GM21367 (cell line): ENCODE measurements at regions not wholly inside any gene's neighbourhood (a gene's known extent, or its start where the extent isn't known, plus 50 kb on each side); places are given as distances from the start of the nearest gene placed in this dataset.

Source experiments
- ATAC-seq: cut with Tn5 transposase; IDR thresholded peaks from one replicate; pipeline ENCODE4 v1.9.1; 2021; ENCODE audit not compliant: unreplicated experiment

GRCh38 chr18:11279461-11279860 lies 130.1 kb upstream of the PIEZO2 start:
- ATAC-seq = no peak

GRCh38 chr18:11276678-11277077 lies 127.3 kb upstream of the PIEZO2 start:
- ATAC-seq = no peak

GRCh38 chr18:11274144-11274794 lies 124.9 kb upstream of the PIEZO2 start:
- ATAC-seq = no peak

GRCh38 chr18:11272516-11272915 lies 123.1 kb upstream of the PIEZO2 start:
- no peak for ATAC-seq

- no peak for ATAC-seq
Observed at GRCh38 chr18:11271954-11272353, 122.6 kb upstream of the PIEZO2 start.

- ATAC-seq = no peak
Observed at GRCh38 chr18:11269257-11269656, 119.9 kb upstream of the PIEZO2 start.

GRCh38 chr18:11268741-11269233 lies 119.4 kb upstream of the PIEZO2 start:
- ATAC-seq = no peak

- ATAC-seq = no peak
Observed at GRCh38 chr18:11268153-11268552, 118.8 kb upstream of the PIEZO2 start.

- no peak for ATAC-seq
Observed at GRCh38 chr18:11266781-11267480, 117.6 kb upstream of the PIEZO2 start.

- ATAC-seq = no peak
Observed at GRCh38 chr18:11261486-11261885, 112.1 kb upstream of the PIEZO2 start.

- no peak for ATAC-seq
Observed at GRCh38 chr18:11260961-11261461, 111.6 kb upstream of the PIEZO2 start.

- no peak for ATAC-seq
Observed at GRCh38 chr18:11259469-11260150, 110.2 kb upstream of the PIEZO2 start.

GRCh38 chr18:11258039-11258610 lies 108.8 kb upstream of the PIEZO2 start:
- no peak for ATAC-seq

- no peak for ATAC-seq
Observed at GRCh38 chr18:11256251-11256650, 106.9 kb upstream of the PIEZO2 start.

- no peak for ATAC-seq
Observed at GRCh38 chr18:11251891-11252270, 102.5 kb upstream of the PIEZO2 start.

GRCh38 chr18:11251229-11251890 lies 102.0 kb upstream of the PIEZO2 start:
- no peak for ATAC-seq

- ATAC-seq = no peak
Observed at GRCh38 chr18:11249391-11249790, 100.0 kb upstream of the PIEZO2 start.

- no peak for ATAC-seq
Observed at GRCh38 chr18:11247381-11247970, 98.1 kb upstream of the PIEZO2 start.

- no peak for ATAC-seq
Observed at GRCh38 chr18:11246495-11247300, 97.3 kb upstream of the PIEZO2 start.

- no peak for ATAC-seq
Observed at GRCh38 chr18:11245879-11246278, 96.5 kb upstream of the PIEZO2 start.
